Activated CD4-positive, alpha-beta T cell treated with anti-CD3 and anti-CD28 coated beads for 24 hours (primary cell): ENCODE measurements at regions not wholly inside any gene's neighbourhood (a gene's known extent, or its start where the extent isn't known, plus 50 kb on each side); places are given as distances from the start of the nearest gene placed in this dataset.

Experiments used
- DNase-seq, 2 donors: peaks; one replicate each; pipeline ENCODE4 v3.0.0-alpha.2; 2020; ENCODE audit warnings: low read depth in 2 of 2

DNA sequence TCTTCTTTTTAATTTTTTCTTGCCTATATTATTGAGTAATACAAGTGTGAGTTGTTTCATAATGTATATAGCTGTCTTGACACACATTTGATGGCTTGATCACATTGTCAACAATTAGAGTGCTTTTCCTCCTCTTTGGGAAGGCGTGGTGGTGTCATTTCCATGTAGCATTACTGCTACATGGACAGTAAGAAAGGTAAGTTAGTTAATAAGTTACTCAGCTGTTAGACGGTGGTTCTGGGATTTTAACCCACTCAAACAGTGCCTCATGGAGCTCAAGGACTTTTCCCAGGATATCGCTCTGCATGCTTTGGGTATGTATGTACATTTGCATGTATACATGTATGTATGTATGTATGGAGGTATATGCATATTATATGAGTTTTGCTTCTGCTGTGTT lies 94.6 kb downstream of the HAPSTR1 start:
- no peak for DNase-seq

DNA sequence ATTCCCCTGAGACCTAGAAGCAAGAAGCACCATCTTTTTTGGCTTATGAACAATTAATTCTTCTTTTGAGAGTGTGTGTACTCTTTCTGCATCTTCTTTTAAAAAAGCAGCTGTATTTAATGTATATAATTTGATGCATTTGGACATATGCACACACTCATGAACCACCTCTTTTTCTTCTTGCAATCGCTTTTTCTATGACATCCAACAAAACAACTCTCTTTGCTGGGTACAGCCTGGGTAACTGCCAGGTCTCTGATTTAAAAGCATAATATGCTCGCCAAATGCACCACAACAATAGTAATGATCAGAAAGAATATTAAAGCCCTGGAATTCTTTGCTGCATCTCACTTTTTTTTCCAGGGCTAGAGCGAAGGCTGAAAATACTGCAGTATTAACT lies 97.3 kb downstream of the HAPSTR1 start:
- DNase-seq = no peak

DNA sequence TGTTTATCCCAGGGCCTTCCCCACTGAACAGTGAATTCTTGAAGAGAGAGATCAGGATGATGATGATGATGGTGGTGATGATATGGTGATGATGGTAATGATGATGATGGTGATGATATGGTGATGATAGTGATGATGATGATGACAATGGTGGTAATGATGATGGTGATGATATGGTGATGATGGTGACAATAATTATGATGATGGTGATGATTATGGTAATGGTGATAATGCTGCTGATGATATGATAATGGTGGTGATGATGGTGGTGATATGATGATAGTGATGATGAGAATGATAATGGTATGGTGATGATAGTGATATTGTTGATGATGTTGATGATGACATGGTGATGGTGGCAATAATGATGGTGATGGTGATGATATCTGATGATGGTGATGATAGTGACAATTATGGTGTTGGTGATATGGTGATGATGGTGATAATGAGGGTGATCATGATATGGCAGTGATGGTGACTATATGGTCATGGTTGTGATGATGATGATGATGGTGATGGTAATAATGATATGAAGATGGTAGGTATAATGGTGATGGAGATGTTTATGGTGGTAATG lies 99.9 kb downstream of the HAPSTR1 start:
- DNase-seq = no peak

DNA sequence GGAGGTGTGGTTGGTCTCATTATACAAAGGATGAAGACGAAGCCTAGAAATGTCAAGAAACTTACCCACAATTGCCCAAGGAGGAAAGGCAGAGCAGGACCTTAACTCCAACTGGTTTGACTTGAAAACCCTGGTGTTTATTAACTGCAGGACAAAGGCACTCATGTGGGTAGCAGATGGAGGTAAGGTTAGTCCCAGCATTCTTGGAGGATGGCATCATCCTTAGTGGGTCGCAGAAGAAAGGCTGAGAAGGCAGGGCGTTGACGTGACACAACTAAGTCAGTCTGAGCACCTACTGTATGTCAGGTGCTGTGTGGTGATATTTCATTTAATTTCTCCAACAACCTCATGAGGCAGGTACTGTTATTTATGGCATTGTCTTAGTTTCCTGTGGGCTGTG lies 101.3 kb downstream of the HAPSTR1 start:
- DNase-seq = no peak

DNA sequence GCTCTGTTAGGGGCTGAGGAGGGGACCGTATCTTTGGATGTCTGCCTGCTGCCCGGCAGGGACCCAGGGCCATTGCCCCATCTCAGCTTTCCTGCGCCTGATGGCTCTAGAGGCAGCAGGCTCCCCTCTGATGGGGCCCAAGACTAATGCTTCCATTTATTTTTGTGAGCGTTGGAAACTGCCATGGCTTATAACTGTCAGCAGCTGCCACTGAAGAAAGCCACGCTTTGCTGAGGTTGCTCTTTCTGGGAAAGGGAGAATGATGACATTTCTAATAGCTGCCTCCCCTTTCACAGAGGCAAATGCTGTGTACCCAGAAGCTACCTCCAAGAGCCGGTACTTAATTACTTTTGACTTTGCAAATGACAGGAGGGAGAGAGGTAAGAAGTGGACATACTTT lies 103.8 kb downstream of the HAPSTR1 start:
- DNase-seq = no peak

DNA sequence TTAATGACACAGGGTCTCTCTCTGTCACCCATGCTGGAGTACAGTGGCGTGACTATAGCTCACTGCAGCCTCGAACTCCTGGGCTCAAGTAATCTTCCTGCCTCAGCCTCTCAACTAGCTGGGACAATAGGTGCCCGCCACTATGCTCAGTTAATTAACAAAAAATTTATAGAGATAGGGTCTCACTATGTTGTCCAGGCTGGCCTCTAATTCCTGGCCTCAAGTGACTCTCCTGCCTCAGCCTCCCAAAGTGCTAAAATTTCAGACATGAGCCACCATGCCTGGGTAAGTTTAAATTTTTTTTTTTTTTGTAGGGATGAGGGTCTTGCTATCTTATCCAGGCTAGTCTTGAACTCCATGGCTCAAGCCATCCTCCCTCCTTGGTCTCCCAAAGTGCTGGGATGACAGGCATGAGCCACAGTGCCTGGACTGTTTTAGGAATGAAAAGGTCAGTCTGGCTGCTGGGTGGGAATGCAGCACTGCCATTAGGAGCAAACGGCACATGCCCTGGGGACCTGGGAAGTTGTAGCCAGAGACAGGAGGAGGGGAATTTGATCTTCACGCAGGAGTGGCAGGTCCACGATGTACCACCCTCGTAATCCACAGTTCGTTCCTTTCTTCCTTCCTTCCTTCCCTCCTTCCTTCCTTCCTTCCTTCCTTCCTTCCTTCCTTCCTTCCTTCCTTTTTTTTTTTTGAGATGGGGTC lies 106.7 kb downstream of the HAPSTR1 start:
- no peak for DNase-seq

DNA sequence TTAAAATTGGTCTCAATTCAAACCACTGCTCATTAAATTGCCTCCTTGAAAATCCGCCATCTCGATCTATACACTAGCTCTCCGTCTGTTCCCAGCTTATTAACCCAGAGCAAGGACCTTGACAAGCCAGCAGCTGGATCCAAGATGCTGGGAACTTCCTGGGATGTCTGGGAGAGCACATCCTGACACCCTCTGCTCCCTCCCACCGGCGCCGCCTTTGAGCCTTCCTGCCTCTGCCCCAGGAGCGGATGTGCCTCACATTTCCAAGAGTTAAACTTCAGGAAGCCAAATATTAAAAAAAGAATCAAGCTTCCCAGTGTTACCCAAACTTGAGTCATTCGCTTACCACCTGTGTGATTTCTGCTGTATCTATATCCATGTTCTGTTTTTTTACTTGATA lies 107.9 kb downstream of the HAPSTR1 start:
- DNase-seq = no peak

DNA sequence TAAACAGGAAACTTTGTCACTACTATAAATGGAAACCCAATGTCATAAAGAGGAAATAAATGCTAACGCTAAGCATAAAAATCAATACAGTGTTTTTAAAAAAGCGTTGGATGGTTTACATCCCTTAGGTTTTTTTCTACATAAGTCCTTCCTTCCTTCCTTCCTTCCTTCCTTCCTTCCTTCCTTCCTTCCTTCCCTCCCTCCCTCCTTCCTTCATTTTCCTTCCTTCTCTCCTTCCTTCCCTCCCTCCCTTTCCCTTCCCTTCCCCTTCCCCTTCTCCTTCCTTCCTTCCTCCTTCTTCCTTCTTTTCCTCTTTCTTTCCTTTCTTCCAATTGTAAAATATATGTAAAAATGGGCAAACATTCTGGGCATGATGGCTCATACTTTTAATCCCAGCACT lies 108.3 kb downstream of the HAPSTR1 start:
- no peak for DNase-seq

DNA sequence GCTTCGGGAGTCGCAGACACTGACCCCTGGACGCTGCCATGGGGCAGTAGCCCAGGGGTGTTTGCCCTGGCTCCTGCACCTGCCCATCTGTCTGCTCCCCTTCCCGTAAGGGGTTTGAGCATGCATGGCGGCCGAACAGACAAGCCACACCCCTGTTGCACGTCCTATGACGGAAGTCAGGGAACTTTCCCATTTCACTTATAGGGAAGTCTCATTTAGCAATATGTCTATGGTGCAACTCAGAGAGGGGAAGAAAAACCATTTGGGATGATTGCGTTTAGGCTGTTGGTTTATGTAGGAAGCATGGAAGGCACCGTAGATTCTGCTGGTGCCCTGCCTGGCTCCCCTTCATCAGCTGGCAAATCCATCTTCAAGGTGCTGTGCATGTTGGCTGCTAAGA lies 112.5 kb downstream of the HAPSTR1 start:
- DNase-seq = no peak

DNA sequence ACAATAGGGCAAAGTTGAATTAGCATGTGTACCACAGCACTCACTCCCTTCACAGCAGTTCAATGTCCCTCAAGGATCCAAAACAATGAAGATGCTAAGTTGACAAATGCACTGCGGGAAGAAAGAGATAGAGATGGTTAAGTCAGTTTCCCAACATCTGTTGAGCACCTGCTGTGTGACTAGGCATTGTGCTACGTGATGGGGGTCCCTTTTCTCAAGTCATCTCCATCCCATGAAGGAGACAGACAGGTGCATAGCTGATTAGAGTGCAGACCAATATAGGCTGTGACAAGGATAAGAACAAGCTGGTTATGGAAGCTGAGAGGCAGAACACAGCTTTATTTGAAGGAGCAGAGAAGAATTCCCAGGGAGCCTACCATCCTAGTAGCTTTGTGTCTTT lies 114.2 kb downstream of the HAPSTR1 start:
- DNase-seq = no peak

DNA sequence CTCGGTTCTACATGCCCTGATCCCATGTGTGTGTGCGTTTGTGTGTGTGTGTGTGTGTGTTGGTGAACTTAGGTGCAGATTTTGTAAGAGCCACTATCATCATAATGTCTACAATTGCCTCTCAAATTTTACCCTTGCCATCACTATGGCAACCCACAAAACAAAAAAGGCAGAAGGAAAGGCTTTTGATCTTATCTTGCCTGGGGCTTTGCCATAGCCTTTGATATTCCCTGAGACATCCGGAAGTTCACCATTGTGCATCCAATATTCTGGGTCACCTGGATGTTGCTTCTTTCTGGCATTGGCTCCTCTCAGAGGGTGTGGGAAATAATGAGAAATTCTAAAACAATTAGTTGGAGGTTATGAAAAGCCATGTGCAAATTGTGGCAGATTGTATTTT lies 114.7 kb downstream of the HAPSTR1 start:
- no peak for DNase-seq

DNA sequence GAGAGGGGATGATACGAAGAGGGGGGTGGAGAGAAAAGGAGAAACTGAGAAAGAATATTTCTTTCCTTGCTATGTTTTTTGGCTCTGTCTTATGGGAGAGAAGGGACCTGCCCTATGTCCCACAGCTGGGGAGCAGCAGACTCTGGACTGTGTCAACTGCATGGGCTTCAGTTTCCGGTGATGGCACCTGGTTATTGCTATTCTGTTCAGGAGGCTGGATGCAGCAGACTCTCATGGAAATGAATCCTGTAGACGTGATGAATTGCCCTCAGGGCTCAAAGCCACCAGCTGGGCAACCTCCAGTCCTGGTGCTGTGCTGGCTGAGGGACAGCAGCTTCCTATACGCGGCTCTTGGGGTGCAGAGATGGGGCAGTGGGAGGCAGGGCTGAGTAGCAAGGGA lies 121.2 kb downstream of the HAPSTR1 start:
- no peak for DNase-seq

DNA sequence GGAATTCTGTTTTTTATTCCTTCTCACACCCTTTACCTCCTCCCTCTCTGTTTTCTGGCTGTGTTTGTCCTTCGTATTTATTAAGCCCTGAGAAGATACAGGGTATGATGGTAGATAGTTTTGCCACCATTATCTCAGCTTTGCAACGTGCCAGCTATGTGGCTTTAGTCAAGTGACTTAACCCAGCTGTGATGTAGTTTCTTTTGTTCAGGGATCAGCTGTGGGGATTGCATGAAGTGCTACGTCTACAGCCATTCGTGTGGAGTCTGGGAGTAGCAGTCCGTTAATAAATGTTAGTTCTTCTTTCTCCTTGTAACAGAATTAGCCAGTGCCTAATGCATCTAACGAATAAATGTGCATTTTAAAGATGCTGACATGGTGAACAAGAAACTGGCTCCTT lies 128.4 kb downstream of the HAPSTR1 start:
- no peak for DNase-seq

DNA sequence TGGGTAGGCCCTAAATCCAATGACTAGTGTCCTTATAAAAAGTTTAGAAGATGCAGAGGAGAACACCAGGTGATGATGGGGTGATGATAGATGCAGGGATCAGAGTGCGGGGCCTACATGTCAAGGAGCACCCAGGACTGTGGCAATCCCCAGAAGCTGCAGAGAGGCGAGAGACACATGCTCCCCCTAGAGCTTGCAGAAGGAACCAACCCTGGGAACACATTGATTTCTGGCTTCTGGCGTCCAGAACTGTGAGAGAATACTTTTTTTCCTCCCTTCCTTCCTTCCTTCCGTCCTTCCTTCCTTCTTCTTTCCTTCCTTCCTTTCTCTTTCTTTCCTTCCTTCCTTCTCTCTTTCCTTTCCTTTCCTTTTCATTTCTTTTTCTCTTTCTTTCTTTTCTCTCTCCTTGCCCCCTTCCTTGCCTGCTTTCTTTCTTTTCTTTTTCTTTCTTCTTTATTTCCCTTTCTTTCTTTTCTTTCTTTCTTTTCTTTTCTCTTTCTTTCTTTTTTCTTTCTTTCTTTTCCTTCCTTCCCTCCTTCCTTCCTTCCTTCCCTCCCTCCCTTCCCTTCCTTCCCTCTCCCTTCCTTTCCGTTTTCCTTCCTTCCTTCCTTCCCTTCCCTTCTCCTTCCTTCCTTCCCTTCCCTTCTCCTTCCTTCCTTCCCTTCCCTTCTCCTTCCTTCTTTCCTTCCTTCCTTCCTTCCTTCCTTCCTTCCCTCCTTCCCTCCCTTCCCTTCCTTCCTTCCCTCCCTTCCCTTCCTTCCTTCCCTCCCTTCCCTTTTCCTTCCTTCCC lies 134.3 kb downstream of the HAPSTR1 start:
- DNase-seq = no peak

DNA sequence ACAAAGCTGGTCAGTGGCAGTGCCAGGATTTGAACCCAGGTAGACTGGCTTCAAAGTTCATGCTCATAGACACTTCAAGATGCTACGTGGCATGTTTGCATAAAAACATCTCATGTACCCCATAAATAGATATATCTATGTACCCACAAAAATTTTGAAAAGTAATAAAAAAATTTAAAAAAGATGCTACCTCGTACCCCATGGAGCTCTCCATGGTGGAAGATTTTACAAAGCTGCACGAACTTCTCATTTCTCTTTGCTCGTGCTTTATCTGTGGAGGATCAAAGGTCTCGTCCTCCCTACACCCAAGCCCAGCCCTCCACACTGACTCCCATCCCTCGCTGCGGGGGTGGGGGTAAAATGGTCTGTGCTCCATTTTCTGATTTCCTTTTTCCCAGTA lies 135.5 kb downstream of the HAPSTR1 start:
- DNase-seq = no peak

DNA sequence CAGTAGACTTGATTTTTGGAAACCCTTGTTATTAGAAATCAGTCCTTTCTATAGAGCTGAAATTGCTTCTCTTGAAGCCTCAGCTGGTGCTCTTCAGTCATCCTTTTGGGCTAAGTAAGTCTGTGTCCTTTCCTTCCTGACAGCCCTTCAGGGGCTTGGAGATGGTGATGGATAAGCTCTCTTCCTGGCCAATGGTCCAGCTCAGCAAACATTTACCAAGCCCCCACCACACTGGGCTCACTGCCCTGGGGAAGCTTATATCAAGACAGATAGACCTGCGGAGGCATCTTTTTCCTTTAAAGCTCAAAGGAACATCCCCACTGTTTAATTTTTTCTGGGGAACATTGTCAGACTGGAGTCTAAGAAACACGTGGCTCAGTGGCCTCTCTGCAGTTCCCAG lies 139.6 kb downstream of the HAPSTR1 start:
- no peak for DNase-seq

DNA sequence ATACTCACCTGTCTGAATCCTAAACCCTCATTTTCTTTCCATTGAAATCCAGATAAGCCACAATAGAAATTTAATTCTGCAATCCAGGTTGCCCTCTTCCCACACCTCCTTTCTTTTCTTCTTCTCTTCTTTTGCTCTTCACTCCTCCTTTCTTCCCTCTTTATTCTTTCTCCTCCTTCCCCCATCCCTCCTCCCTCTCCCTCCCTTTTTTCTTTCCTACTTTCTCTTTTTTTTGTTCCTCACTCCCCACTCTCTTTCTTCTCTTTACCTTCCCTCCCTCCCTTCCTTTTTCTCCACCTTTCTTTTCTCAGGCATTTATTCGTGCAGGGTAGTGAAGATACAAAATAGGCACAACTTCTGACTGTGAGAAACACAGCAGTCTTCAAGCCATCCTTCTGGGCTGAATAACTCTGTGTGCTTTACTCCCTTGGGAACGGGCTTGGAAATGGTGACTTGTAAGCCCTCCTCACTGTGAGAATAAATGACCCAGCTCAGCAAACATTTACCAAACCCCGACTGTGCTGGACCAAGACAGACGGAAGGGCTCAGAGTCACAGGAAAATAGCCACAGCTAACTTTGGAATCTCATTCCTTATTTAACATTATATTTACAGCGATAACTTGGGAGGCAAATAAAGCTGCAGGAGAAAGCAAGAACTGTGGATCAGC lies 140.8 kb downstream of the HAPSTR1 start:
- no peak for DNase-seq

DNA sequence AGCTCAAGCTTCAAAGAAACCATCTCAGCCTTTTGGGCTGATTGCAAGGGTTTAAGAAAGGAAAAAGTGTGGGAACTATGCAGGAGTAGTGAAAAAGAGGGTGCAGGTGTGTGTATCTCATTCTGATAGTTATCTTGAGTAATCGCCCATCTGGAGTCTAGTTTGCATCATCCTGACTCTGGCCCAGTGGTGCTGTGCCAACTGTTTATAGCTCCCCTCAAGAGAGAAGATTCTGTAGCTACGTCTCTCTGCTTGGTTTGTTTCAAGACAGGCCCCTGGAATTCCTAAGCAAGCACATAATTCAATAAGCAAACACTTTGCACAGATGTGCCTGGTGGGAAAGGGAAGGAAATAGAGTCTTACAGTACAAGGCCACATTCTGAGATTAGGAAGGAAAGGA lies 144.4 kb downstream of the HAPSTR1 start:
- DNase-seq = no peak

DNA sequence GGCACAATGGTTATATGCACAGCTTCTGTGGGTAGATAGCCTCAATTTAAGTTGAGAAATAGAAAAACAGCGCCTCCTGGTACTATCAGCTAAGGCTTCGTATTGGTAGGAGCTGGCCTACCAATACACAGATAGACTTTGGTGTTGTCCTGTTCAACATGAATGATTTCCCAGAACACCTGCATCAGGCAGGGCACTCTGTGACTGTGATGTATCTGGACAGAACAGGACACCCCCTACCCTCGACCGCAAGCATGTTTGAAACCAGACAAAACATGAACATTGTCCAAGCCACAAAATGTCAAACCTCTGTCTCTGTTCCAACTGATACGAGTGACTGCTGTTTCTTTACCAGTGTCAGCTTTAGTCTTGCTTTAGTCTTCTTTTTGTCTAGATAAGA lies 144.9 kb downstream of the HAPSTR1 start:
- no peak for DNase-seq

DNA sequence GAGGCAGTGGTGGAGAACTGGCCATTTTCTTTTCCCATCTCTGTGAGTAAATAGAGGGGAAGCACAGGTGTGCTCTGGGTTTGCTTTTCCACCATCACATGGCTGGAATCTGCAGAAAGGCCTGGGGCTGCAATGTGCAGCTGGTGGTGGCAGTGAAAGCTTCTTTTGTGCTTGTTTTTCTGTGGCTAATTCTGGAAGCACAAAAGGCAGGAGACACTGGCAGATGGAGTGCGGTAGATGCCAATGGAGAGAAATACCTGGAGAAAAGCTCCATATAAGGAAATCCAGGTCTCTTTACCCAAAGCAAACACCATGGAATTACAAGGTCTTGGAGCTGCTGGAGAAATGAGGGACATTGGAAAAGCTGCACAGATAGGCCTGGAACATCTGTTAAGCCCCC lies 146.9 kb downstream of the HAPSTR1 start:
- no peak for DNase-seq

DNA sequence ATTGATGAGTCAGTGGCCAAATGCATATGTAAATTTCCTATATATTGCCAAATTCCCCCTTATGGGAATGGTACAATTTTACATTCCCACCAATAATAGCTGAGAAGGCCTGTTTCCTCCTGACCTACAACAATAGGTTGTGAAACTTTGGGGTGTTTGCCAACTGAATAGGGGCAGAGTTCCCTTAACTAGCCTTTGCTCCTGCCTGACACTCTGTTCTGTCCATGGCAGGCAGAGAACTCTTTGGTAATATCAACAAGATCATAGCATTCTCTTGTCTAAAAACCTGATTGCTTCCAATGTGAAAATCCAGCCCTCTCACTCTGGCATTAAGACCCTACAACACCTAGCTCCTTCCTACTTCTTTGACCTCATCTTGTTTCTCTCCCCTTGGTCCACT lies 149.7 kb downstream of the HAPSTR1 start:
- DNase-seq = no peak

DNA sequence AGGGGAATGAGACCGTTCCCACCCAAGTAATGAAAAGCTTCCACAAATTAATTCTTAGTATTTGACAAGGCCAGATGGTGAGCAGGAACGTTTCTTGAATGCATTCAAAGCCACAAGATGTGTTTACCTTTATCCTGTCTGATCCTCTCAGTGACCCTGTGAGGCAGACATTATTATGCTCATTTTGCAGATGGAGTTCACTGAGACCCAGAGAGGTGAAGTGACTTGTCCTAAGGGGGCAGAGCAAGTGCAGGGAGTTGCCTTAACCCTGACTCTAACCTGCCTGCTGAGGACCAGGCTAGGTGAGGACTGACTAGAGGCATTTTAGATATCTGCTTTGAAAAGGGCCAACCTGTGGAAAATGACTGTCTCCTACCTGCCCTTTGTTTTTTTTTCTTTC lies 156.7 kb downstream of the HAPSTR1 start:
- no peak for DNase-seq

DNA sequence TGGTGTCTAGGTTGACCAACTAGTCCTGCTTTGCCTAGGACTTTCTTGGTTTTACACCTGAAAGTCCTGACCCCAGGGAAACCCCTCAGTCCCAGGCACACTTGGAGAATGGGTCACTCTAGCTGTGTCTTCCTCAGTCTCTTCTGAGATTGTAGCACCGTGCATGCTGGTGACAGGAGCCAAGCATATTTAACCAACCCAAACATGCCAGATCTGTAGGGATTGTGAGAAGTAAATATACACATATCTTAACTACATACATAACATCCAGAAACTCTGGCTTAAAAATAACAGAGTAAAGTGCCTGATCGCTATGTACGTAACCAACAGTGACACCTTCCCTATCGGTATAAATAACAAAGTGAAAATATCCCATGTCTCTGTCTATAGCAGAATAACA lies 158.1 kb downstream of the HAPSTR1 start:
- no peak for DNase-seq
